ENCODE measurements at regions not wholly inside any gene's neighbourhood (a gene's known extent, or its start where the extent isn't known, plus 50 kb on each side); places are given as distances from the start of the nearest gene placed in this dataset.

DNA sequence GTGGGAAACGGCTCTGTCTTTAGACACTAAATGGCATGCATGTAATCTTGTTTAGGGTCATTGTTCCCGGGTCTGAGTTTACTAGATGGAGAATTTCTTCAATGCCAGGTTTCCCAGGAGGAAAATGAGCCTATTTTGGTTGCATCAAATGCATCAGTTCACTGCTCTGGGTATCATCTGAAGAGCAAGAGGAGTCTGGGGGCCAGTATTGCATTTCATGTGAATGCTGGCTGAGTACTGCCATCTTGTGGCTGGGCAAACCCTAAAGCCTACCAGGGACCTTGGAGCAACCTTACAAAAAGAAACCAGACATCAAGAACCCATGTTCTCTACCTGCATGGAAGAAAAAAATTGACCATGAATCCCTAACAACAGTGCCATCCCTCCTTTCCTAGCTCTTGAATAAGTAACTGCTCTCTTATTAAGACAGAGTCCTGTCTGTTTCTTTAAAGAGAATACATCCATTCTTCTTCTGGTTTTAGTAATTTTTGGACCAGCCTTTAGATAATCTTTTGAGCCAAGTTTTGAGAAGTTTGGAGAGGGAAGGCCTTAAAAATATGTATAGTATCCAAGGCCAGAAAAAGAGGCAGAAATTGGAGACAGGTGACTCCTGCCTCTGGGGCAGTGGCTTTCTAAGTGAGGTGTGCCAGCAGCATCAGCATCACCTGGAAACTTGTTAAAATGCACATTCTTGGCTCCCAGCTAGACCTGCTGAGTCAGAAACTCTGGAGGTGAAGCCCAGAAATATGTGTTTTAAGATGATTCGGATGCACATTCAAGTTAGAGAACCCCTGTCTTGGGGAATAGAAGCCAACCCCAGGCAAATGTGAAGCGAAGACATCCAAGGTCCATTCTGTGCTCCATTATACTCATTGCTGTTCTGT lies 261.0 kb upstream of the CXCR4 start:
- TF ChIP-seq EZH2 (IDR thresholded peaks at IDR 0.05; ENCODE audit: borderline replicate concordance, low read depth, low read length, poor library complexity, severe bottlenecking): no peak
- TF ChIP-seq, protein P1, sequence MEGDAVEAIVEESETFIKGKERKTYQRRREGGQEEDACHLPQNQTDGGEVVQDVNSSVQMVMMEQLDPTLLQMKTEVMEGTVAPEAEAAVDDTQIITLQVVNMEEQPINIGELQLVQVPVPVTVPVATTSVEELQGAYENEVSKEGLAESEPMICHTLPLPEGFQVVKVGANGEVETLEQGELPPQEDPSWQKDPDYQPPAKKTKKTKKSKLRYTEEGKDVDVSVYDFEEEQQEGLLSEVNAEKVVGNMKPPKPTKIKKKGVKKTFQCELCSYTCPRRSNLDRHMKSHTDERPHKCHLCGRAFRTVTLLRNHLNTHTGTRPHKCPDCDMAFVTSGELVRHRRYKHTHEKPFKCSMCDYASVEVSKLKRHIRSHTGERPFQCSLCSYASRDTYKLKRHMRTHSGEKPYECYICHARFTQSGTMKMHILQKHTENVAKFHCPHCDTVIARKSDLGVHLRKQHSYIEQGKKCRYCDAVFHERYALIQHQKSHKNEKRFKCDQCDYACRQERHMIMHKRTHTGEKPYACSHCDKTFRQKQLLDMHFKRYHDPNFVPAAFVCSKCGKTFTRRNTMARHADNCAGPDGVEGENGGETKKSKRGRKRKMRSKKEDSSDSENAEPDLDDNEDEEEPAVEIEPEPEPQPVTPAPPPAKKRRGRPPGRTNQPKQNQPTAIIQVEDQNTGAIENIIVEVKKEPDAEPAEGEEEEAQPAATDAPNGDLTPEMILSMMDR (conservative IDR thresholded peaks at IDR 0.05; ENCODE audit: low read depth, low read length): peak; percentile 71
